Heart right ventricle (tissue), 16 donors: ENCODE measurements at regions not wholly inside any gene's neighbourhood (a gene's known extent, or its start where the extent isn't known, plus 50 kb on each side); places are given as distances from the start of the nearest gene placed in this dataset.

Source experiments
- ATAC-seq, 8 donors: fragments of 200-7000 bp; cut with Tn5 transposase; one replicate each; pipeline ENCODE4 v1.9.1; 2020; ENCODE audit warnings: mild to moderate bottlenecking in 8 of 8, moderate library complexity in 8 of 8, moderate number of reproducible peaks in 1 of 8
- DNase-seq, 2 donors: peaks; one replicate each; pipeline ENCODE4 v3.0.0-alpha.2; 2020
- H3K27ac ChIP-seq, 10 donors: fragments of 200-600 bp; sonication (generic) in 2 of 10; one replicate each; pipeline versions ENCODE4 v1.5.0 to v1.8.0; 2020 to 2022; ENCODE audit warnings: mild to moderate bottlenecking in 3 of 10
- H3K27me3 ChIP-seq, 7 donors: fragments of 200-600 bp; one replicate each; pipeline ENCODE4 v1.8.0; 2021 to 2022; ENCODE audit warnings: mild to moderate bottlenecking in 2 of 7
- H3K36me3 ChIP-seq, 9 donors: fragments of 200-600 bp; sonication (generic) in 1 of 9; one replicate each; pipeline versions ENCODE4 v1.5.0 to v1.8.0; 2020 to 2022; ENCODE audit warnings: mild to moderate bottlenecking in 2 of 9
- H3K4me1 ChIP-seq, 9 donors: fragments of 200-600 bp; sonication (generic) in 1 of 9; one replicate each; pipeline versions ENCODE4 v1.5.0 to v1.8.0; 2020 to 2022; ENCODE audit warnings: mild to moderate bottlenecking in 4 of 9
- H3K4me3 ChIP-seq, 10 donors: fragments of 200-600 bp; sonication (generic) in 2 of 10; one replicate each; pipeline versions ENCODE4 v1.5.0 to v1.8.0; 2020 to 2022; ENCODE audit warnings: mild to moderate bottlenecking in 7 of 10, moderate library complexity in 2 of 10
- H3K9me3 ChIP-seq, 11 donors: fragments of 200-600 bp in 10 of 11; sonication (generic) in 2 of 11; one replicate each; pipeline versions ENCODE4 v1.5.0 to v1.8.0; 2013 to 2022; ENCODE audit warnings: mild to moderate bottlenecking in 2 of 11, control low read depth in 1 of 11, moderate library complexity in 1 of 11
- WGBS, 2 donors: extraction: QIAGEN DNeasy Blood & Tissue Kit; methylation state at CpG; one replicate each; pipeline ENCODE4 v1.1.7; 2013; ENCODE audit warnings: inconsistent platforms in 1 of 2; 5-methylcytosine and 5-hydroxymethylcytosine counted together
- intact Hi-C, 10 donors: fragments of 100-400 bp; cut with DNase I; formaldehyde crosslinking; loops; one replicate each; pipeline versions ENCODE4 v1.11.1 to v1.14.2; 2022
- TF ChIP-seq, protein P1 (sequence below), 9 donors: fragments of 200-600 bp; sonication (generic) in 2 of 9; IDR thresholded peaks; one replicate each; pipeline versions ENCODE4 v1.5.0 to v1.8.0; 2021 to 2022; ENCODE audit warnings: antibody characterized with exemption in 9 of 9, mild to moderate bottlenecking in 5 of 9, moderate library complexity in 1 of 9
- donor health status: Arrhythmogenic right ventricular cardiomyopathy.
- donor health status: ischemic (EF 13 %, LVEDD 7.1; RV severe dilation, severe dysfunction).
- donor health status: healthy with polysubstance abuse.
- donor health status: DM: no; HTN: yes; CAD: no.
- donor health status: DM: no; HTN: no; CAD: no.
- donor health status: ischemic (EF 25% LVEDD 6.9; RV normal size, moderate dysfunction).
- donor health status: ischemic (EF 25% LVEDD 5.7; RV mildly dilated, moderate dysfunction).
- donor health status: healthy.
- donor health status: DM: yes; HTN: yes; CAD: no.
- donor health status: Ischemic cardiomyopathy.
- donor health status: ischemic (EF 35%, LVEDD 5.7; RV mildly dilated, moderate dysfunction).
- donor health status: nonischemic (EF 11% LVEDD 7.7; RV severe dilation, severe dysfunction).
- donor health status: DM: yes; HTN: yes; CAD: no.
- donor health status: PGD.
- donor health status: ischemic (EF 29% LVEDD 5.4; RV normal size, mild dysfunction).
- donor health status: nonischemic (EF 23%, LVEDD 6.1; RV moderate dilation, normal function).

DNA sequence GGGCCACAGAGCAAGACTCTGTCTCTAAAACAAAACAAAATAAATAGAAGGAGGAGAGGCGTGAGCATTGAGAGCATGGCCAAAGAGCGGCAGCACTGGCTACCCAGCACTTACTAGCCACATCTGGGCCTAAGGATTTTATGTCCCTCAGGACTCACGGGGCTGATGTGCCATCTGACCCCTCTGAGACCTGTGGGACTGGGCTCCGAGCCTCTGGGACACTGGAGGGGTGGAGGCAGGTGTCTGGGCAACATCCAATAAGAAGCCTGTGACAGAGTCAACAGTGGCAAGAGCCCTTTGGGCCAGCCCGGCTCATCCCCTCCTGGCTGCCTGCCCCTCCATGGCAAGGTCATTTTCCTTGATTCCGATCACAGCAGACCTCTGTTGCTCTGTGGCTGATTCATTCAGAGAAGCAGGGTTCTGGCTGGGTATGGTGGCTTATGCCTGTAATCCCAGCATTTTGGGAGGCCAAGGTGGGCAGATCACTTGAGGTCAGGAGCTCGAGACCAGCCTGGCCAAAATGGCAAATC, 60.7 kb downstream of the RRM2 start:
- TF ChIP-seq, protein P1, sequence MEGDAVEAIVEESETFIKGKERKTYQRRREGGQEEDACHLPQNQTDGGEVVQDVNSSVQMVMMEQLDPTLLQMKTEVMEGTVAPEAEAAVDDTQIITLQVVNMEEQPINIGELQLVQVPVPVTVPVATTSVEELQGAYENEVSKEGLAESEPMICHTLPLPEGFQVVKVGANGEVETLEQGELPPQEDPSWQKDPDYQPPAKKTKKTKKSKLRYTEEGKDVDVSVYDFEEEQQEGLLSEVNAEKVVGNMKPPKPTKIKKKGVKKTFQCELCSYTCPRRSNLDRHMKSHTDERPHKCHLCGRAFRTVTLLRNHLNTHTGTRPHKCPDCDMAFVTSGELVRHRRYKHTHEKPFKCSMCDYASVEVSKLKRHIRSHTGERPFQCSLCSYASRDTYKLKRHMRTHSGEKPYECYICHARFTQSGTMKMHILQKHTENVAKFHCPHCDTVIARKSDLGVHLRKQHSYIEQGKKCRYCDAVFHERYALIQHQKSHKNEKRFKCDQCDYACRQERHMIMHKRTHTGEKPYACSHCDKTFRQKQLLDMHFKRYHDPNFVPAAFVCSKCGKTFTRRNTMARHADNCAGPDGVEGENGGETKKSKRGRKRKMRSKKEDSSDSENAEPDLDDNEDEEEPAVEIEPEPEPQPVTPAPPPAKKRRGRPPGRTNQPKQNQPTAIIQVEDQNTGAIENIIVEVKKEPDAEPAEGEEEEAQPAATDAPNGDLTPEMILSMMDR (IDR thresholded peaks at IDR 0.05), result no peak
- H3K27ac ChIP-seq, result no peak overlapping the region
- H3K36me3 ChIP-seq, result no peaks in the 10 kb centered on the region
- H3K4me3 ChIP-seq, result no peak overlapping the region
- ATAC-seq (no peak), DNase-seq (no peak)
- 97 to 98% methylated on average over 7 of the region's 7 CpGs for WGBS, 2 donors
- H3K9me3 ChIP-seq, result no peaks in the 10 kb centered on the region
- peaks cover 0 to 15% (median 7%) of the 10 kb centered on the region in 9 donors for H3K4me1 ChIP-seq
- H3K27me3 ChIP-seq, result no peaks in the 10 kb centered on the region
- intact Hi-C loops, result no loop called here

DNA sequence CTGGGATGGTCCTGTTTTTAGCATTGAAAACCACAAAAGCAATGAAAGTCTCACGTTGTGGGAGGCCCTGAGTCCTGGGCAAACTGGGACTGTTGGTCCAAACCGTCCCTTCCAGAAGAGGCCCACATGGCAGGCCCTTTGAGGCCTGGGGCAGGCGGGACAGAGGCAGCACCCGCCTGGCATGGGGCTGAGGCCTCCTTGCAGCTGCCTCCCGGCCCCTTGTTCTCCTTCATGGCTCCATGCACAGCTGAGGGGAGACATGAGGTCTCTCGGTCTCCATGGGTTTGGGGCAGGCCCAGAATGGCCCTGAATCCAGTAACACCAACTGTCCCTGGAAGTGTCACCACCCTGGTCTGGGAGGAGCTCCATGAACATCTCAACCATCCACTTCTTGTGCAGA, 61.9 kb downstream of the RRM2 start:
- 87 to 88% methylated on average over 6 of the region's 6 CpGs for WGBS, 2 donors
- Histone ChIP-seq H3K4me3 (no peak overlapping the region), H3K9me3 (no peaks in the 10 kb centered on the region), H3K27me3 (no peaks in the 10 kb centered on the region), H3K4me1 (peaks cover 0 to 15% (median 7%) of the 10 kb centered on the region in 9 donors), H3K36me3 (no peaks in the 10 kb centered on the region), H3K27ac (no peak overlapping the region)
- no peak for DNase-seq
- intact Hi-C loops, result no loop called here
- TF ChIP-seq, protein P1 (IDR thresholded peaks at IDR 0.05), result no peak
- ATAC-seq, result peak in 1 of 8 donors; percentile 11

DNA sequence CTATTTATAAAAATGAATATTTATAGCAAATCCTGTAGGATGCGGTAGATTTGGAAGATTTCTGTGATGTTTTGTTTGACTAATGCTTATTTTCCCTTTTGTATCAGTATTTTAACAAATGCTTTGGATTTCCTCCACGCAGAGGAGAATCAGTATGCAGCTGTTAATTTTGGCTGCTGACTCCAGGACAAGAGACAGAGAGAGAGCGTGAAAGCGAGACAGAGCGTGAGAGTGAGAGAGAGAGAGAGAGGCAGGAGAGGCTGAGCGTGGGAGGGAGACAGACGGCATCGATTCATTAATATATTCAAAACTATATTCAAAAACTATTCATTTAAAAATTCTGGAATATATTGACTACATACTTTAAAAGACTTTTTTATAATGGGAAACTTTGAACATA, 62.5 kb downstream of the RRM2 start:
- Histone ChIP-seq H3K27me3 (no peaks in the 10 kb centered on the region), H3K4me1 (peaks cover 0 to 15% (median 7%) of the 10 kb centered on the region in 9 donors), H3K9me3 (no peaks in the 10 kb centered on the region), H3K4me3 (no peak overlapping the region), H3K36me3 (no peaks in the 10 kb centered on the region), H3K27ac (no peak overlapping the region)
- peak in 1 of 2 donors; percentile 21 for DNase-seq
- 45 to 49% methylated on average over 8 of the region's 8 CpGs for WGBS, 2 donors
- TF ChIP-seq, protein P1 (IDR thresholded peaks at IDR 0.05), result no peak
- intact Hi-C loops, result no loop called here
- ATAC-seq, result peak in 7 of 8 donors; percentile 56 to 87 (median 80)

DNA sequence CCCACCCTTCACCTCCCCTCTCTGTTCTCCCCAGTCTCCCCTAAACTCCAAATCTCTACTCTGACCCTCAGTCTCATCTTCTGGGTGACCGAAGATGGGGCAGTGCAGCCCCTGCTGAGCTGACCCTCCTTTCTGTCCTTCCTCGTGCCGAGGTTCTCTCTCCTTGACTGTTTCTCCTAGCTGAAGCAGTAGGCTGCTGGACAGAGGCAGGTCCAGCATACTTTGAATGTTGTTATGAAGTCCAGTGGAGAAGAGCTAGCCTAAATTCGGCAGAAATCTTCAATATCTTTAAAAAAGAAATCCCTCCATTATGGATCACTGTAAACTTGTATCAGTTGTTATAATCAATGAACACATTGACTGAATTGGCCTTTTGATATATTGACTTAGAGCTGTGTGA, 63.2 kb downstream of the RRM2 start:
- 82 to 83% methylated on average over 4 of the region's 4 CpGs for WGBS, 2 donors
- Histone ChIP-seq H3K27ac (no peak overlapping the region), H3K4me1 (peaks cover 0 to 15% (median 7%) of the 10 kb centered on the region in 9 donors), H3K4me3 (no peak overlapping the region), H3K36me3 (no peaks in the 10 kb centered on the region), H3K27me3 (no peaks in the 10 kb centered on the region), H3K9me3 (no peaks in the 10 kb centered on the region)
- intact Hi-C loops, result no loop called here
- DNase-seq (no peak), ATAC-seq (no peak)
- TF ChIP-seq, protein P1 (IDR thresholded peaks at IDR 0.05), result no peak
